Hippocampal formation (tissue), 2 donors: ENCODE measurements at regions not wholly inside any gene's neighbourhood (a gene's known extent, or its start where the extent isn't known, plus 50 kb on each side); places are given as distances from the start of the nearest gene placed in this dataset.

Experiments used
- DNase-seq, 2 donors: peaks; one replicate each; lab custom pipeline; 2025; lab: John Stamatoyannopoulos, UW

DNA sequence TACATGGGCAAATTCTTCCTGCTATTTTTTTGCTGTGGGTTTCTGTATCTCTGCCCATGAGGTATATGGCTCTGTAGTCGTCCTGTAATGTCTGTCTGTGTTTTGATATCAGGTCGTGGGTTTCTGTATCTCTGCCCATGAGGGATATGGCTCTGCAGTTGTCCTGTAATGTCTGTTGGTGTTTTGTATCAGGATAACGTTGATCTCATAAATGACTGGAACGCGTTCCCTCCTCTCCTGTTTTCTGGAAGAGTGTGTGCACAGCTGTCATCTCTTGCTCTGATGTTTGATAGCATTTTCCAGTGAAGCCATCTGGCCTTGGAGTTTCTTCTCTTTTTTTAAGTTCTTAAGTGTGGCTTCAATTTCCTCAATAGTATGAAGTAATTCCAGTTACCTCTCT is 57.2 kb downstream of the SOX1 start:
- no peak for DNase-seq

DNA sequence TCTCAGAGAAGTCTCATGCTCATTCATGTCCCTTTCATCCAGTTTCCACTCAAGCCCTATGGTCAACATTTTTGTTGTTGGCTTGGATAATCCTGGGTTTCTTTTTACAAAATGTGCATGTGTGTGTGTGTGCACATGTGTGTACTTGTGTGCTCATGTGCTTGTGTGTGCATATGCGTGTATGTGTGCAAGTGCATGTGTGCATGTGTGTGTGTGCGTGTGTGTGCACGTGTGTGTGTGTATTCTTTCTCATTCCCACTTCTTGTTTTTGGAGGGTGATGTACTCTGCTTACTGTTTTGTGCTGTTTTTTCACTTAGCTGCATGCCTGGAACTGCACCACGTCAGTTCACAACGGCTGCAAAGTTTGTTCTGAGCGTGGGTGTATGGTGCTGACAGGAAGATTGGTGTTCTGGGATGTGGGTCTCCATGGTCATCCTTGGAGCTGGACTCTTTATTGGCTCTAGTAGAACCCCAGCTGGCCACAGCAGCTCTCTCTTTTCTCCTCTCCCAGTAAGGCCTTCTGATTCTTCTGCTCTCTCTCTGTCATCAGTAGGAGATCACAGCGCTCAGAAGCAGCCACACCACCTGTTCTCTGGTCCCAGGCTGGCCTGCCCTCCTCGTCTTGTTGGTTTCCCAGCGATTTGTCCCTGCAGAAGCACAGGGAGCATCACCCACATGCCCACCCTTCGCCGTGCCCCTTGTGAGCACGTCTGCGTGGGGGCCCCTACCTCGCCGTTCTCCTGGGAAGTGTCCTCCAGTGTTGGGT is 60.8 kb downstream of the SOX1 start:
- DNase-seq: no peak

DNA sequence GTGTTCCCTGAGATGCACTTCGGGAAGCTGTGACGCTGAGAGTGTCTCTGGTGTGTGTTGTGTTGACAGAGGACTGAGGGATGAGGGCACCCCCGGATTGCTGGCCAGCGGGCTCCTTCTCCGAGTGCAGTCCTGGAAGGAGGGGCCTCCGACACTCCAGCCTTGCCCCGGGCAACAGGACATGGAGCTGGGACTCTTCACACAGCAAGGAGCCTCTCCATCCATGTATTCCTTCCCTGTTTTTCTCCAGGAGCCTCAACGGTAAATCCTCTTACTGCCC is 61.3 kb downstream of the SOX1 start:
- DNase-seq: no peak

DNA sequence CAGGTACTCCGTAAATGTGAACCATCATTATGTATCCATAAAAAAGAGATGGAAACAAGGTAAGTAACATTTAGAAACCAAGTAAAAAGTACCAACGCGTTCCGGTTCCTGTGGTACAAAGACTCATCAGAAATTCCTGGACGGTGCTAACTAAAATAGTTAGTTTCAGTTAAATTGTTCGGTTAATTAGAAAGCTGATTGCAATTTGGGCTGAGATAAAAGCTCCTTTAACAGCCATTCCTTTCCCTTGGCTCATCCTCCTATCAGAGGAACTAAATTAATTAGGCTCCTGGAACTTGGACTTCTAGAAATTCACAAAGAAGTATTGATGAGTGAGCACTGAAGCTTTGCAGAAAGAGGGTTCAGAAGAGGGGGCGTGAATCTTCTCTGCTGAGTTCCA is 63.5 kb downstream of the SOX1 start:
- no peak for DNase-seq

DNA sequence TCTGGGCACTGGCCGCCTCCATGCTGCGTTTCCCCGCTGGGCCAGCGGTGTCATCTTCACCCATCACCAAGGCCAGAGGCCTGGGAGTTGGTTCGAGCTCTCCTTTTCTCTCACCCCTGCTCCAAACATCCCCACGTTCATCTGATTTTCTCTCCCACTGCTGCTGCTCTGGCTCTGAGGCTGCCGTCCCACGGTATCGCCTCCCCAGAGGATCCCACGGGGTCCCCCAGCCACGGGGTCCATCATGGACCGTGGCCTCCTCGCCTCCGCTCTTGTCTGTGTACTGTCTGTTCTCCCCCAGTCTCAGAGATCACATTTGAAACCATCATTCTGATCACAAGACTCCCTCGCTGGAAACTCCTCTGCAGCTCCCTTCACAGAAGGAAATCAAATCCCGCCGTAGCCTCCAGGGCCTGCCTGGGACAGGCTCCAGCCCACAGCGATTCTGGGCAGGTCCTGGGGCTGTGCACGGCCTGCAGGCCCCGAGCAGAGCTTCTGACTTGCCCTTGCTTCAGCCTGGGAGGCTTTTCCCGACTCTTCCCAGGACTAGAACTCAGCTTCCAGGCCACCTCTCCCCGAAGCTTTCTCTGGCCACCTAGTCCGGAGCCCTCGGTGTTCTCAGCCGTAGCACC is 64.2 kb downstream of the SOX1 start:
- no peak for DNase-seq

DNA sequence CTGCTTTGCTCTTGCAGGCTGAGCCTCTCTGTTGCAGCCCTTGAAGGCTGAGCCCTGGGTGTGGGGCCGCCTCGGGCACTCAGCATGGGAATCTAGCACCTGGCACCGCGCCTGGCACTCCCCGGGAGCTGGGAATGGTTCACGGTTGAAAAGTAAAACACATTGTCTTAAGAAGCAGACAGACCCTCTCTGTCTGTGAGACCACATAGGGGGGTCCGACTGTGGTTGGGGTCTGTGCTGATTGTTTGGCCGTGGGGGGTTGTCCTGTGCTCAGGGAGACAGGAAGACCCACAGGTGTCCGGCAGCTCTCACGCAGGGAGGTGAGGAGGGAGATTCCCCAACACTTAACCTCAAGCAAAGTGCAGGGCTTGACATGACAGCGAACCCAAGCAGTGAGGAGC is 64.8 kb downstream of the SOX1 start:
- no peak for DNase-seq

DNA sequence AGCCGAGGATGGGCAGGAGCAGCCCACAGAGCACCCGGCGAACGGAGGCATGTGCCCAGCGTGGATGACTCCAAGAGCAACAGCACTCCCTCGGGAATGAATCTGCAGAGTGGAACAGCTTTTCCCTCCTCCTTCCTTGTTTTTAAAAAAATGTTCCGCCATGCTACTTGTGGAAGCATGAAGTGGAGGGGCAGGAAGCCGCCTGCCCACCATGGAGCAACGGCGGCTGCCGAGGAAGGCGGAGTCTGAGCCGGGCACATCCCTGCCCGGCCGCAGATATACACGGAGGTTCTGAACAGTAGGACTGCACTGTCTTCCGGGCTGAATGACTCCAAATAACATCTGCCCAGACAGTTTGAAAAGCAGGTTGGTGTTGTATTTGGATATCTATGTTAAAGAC is 65.2 kb downstream of the SOX1 start:
- DNase-seq: no peak

DNA sequence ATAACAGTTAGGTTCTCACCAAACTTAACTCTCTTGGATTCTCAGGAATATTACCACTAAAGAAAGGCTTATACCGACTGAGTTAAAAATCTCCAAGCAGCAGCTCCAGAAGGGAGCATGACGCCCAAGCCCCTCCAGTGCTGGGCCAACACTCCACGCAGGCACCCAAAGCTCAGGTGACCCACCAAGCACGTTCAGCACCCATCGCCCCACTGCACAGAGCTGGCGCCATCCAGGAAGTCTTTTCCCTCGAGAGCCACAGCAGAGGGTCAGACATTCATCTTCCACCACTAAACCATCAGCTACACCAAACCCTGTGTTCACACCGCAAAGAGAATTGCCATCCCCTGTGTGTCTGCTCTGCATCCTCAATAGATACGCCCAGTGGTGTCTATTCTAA is 65.7 kb downstream of the SOX1 start:
- DNase-seq: no peak

DNA sequence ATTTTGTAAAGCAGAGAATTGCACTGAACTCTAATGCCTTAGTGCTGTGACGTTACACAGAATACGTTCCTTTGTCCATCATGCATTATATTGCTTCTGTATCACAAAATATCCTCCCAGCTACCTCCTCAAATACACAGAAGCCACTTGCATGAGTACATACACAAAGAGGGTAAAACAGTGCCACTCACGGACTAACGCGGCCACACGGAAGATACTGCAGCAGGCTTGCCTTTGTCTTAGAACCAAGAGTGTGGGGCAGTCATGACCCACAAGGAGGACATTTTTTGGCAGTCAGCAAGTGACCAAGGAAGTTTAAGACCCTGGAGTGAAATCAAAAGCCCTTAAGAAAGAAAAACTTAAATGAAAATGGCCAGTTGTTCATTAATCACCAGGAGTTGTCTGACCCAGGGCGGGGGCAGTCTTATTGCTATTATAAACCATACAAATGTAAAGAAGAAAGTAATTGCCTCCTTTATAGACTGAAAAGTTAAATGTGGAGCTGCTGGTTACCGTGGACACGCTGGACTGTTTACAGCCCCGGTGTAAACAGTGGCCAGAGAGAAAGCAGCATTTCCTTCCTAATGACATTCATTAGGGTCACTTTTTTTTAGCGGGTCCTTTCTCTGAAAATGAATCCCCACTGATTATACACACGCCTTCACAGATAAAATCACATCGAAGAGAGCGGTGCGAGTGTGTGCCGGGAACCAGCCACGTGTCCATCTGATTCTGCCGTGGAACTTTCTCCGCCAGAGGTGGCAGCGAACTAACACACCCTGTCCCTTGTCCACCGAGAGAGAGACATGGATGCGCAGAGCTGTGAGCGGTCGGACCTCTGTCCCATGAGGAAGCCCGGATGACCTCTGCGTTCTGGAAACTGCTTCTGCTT is 66.8 kb downstream of the SOX1 start:
- no peak for DNase-seq

DNA sequence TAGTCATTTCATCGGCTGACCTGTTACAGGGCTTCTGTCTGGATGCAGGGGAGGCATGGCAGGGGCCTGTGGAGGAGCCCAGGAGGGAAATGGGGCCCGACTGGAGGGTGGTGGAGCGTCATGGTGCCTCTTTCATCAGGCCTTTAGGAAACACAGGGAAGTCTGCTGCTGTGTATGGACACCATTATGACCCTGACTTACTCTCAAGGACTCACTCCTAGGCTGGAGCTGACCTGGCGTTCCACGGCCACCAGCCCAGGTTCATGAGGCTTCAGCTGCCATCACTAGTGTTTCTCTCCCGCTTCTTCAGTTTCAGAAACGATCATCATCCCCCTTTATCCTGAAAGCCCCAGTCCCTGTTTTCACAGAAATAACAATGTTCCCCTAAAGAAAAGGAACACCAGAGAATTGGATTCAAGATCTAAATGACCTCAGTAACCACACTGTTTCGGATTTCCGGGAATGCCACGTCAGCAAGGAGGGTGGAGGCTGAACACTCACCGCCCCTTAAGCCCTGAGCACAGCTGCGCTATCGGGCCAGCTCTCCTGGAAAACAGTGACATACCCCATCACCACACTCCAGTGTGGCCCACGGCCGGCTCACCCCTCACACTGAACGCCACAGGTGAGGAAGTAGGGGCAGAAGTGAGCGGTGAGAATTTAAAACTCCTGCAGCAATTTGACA is 67.6 kb downstream of the SOX1 start:
- DNase-seq: no peak

DNA sequence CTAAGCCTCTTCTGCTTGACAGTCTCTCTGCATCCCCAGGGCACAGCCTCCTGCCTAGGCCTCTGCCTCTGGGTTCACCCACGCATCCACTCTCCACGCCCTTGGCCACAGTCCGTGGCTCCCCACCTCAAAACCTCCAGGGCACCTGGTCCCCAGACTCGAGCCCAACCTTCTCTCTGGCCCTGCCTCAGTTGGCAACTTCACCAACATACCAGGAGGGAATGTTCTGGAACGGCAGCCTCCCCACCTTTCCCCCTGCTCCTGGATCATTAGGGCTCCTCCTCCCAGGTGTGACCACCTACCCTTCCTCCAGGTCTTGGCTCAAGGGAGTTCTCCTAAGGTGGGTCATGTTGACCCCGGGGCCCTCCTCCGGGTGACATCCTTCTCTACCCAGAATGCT is 69.1 kb downstream of the SOX1 start:
- DNase-seq: no peak

DNA sequence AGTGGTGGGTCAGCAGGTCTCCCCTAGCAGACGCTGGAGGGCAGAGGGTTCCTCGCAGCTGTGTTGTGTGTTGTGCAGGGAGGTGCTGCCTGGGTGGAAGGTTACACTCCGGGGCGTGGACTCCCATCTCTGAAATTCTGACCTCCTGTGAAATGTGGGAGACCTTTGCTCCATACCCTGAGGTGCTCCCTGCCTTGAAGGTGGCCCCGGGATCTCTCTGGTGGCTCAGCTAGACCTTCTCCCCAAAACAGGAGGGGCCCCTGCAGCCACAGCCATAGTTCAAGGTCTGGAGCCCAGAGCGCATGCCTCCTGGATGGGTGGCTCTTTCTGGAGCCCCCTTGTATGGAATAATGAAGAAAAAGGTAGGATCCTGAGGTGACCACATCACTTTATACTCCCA is 70.2 kb downstream of the SOX1 start:
- DNase-seq: no peak

DNA sequence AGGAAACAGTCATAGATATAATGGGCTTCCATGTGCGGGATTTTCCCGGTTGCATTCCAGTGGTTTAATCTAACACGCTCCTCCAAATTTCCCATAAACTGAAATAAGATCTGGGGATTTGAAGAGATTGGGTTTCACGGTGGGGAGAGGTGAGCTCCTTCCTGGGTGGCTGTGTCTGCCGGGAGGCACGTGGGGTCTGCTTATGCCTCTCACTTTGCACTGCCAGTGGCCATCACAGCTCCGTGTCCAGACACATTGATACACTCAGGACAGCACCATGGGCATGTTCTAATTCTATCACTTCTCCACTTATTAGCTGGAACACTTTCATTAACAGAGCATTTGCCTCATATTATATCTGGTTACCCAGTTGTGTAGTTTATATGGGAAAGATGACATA is 73.4 kb downstream of the SOX1 start:
- DNase-seq: no peak

DNA sequence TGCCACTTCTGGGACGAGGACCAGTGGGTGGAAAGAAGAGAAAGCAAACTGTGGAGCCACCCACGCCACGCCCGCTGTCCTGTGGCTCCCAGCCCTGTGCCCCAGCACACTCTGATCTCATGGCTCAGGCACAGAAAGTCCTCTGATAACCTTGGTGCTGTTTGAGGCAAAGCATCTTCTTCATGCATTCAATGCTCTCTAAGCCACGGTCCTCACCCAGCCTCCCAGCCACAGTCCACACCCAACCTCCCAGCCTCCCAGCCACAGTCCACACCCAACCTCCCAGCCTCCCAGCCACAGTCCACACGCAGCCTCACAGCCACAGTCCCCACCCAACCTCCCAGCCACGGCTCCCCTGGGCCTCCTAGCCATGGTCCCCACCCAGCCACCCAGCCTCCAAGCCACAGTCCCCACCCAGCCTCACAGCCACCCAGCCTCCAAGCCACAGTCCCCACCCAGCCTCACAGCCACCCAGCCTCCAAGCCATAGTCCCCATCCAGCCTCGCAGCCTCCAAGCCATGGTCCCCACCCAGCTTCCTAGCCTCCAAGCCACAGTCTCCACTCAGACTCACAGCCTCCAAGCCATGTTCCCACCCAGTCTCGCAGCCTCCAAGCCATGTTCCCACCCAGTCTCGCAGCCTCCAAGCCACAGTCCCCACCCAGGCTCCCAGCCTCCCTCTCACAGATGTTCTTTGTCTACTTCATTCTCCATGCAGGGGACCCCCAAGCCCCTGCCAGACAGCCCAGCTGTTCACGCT is 74.9 kb downstream of the SOX1 start:
- DNase-seq: no peak

DNA sequence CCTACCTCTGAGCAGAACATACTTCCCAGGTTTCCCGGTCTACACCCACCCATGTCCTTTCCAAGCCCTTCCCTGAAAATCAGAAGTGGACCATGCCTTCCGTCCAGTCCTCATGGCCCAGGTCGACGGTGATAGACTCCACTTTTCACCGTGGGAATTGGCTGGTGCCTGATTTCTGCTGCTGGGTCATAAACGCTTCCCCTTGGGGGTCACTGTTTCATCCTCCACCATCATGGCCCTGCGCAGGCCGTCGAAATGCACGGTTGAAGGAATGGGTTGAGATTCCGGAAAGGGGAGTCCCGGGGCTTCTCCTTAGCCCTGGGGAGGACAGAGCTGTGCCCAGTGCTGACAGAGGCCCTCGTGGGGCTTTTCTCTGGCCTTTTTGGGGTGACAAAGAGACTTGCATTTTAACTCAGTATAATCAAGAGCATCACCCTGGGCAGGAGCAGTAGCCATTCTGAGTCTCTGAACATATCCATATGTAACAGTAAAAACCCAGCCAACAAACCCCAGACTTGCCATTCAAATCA is 75.5 kb downstream of the SOX1 start:
- no peak for DNase-seq

DNA sequence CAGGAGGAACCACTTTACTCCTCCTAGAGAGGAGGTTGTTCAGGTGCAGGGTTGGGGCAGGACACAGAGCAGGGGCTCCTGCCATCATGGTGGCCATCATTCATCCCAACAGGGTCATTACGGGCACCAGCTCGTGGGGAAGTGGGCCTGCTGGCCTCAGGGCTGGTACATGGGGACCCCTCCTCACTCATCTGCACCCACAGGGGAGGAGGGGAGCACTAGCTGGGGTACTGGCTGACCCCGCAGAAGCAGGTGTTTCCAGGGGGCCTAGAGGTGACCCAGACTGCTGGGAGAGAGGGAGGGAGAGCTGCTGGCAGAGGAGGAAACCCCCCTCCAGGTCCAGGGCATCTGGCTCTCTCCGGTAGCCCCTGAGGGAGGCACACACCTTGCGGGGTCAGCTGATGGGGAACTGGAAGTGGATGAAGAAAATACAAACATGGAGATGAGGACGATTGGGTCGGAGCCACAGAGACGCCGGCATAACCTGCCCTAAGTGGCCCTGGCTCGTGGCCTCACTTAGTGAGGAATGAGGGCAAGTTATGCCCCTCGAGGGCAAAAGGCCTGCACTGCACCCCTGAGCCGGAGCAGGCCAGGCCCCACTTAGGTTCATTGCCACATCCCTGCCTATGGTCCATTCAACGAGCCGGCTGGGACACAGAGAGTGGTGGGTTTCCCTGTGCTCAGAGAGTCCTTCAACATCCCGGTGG is 76.2 kb downstream of the SOX1 start:
- no peak for DNase-seq

DNA sequence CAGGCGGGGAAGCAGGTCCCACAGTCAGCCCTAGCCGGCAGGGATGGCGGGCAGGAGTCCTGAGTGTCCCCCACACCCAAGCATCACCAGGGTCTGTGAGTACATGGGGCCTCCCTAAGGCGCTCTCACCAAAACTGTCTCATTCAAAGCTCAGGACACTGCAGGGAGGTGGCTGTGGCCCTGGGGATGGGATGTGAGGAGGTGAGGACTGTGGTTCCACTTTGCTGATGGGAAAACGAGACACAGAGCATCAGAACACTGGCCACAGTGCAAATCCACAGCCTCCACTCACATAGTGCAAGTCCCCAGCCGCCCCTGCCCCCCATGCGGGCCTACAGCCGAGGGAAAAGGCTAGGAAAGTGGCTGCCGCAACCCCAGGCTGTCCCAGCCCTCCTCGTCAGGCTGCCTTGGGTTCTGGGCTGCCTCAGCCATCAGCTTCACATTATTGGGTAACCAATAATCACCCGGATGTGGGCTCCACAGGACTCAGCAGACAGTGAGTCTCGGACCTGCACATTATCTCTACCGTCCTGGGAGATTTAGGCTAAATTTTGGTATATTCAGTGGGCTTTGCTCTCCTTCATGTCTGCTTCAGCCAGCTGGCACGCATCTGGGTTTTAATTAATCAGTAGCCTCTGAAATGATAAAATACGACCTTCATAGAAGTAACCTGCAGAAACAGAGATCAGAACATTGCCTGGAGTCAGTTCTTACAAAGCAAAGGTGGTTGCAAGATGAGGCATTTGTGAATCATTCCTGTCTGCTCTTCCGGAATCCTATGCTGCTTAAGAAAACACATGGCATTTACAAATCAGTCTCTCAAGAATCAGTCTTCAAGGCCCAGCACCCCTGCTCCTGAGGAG is 77.0 kb downstream of the SOX1 start:
- no peak for DNase-seq

DNA sequence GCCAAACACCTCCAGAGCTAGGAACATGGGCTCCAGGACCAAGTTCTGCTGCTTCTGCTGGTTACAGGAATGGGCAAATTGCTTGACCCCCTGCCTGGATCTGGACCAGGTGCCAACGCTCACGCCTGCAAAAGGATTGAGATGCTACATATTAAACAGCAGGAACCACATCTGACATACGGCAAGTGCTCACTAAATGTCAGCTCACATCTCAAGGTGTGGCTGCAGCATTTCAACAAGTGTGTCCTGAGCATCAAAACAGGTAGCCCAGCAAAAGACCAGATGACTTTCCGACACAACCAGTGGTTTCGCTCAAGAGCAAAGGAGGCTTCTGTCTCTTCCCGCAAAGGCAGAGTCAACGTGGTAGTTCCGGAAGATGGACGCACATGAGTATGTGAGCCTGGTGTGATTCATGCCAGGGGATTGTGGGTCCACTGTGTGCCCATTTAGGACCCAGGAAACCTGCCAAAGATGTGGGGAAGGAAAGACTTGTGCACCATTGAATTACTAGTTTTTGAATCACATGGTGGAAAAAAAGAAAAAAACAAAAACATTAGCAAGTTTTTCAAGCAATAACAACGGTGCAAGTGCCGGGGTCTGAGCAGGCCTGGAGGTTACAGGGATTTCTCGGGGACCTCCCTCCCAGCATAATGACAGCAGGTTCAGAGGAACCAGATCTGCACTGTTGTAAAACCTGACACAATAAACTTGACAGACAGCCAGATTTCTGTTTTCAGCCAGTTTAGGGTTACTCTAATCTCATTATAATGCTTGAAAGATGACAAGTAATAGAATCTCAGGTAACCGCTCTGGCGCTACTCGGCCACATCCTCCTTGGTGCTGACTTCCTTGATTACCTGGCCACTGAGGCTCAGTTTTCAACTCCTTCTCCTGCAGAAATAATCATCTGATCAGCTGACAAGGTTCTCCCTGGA is 77.9 kb downstream of the SOX1 start:
- no peak for DNase-seq
